ENCODE measurements at regions not wholly inside any gene's neighbourhood (a gene's known extent, or its start where the extent isn't known, plus 50 kb on each side); places are given as distances from the start of the nearest gene placed in this dataset.

GRCh38 chrX:21056622-21057021, 317.6 kb upstream of the CNKSR2 start:
- TF ChIP-seq POLR2A (IDR thresholded peaks at IDR 0.05; ENCODE audit: low read length) (no peak), GATA1 (IDR thresholded peaks at IDR 0.05; ENCODE audit: low read depth, low read length) (no peak)
